ENCODE measurements at regions not wholly inside any gene's neighbourhood (a gene's known extent, or its start where the extent isn't known, plus 50 kb on each side); places are given as distances from the start of the nearest gene placed in this dataset.

GRCh38 chr5:4185127-4185526 is 589.5 kb downstream of the IRX1 start:
- no peaks in the 10 kb centered on the region for H3K36me3 ChIP-seq
- DNase-seq (ENCODE audit: low spot score in 2 of 2): no peak
- H3K27me3 ChIP-seq: no peaks in the 10 kb centered on the region
- intact Hi-C loops (cut with DNase I): no loop called here
- no peak overlapping the region for H3K4me3 ChIP-seq
- no peak for TF ChIP-seq CTCF (IDR thresholded peaks at IDR 0.05)
- peaks cover 0 to 10% of the 10 kb centered on the region in 2 donors for H3K9me3 ChIP-seq
- H3K4me1 ChIP-seq: no peaks in the 10 kb centered on the region
- no peak overlapping the region for H3K27ac ChIP-seq

- TF ChIP-seq CTCF (IDR thresholded peaks at IDR 0.05): no peak
- intact Hi-C loops (cut with DNase I): no loop called here
- H3K27ac ChIP-seq: no peak overlapping the region
Observed at GRCh38 chr5:4188704-4189103, 593.1 kb downstream of the IRX1 start.

GRCh38 chr5:4189317-4189716 is 593.7 kb downstream of the IRX1 start:
- intact Hi-C loops (cut with DNase I): no loop called here
- no peaks in the 10 kb centered on the region for H3K4me1 ChIP-seq
- H3K36me3 ChIP-seq: no peaks in the 10 kb centered on the region
- no peak overlapping the region for H3K4me3 ChIP-seq
- DNase-seq (ENCODE audit: low spot score in 2 of 2): no peak
- no peak for TF ChIP-seq CTCF (IDR thresholded peaks at IDR 0.05)
- peaks cover 0 to 5% of the 10 kb centered on the region in 2 donors for H3K9me3 ChIP-seq
- H3K27ac ChIP-seq: no peak overlapping the region
- no peaks in the 10 kb centered on the region for H3K27me3 ChIP-seq

More at GRCh38 chr5:4188704-4189103, 593.1 kb downstream of the IRX1 start:
- no peaks in the 10 kb centered on the region for H3K27me3 ChIP-seq
- peaks cover 0 to 10% of the 10 kb centered on the region in 2 donors for H3K9me3 ChIP-seq
- no peaks in the 10 kb centered on the region for H3K4me1 ChIP-seq
- no peaks in the 10 kb centered on the region for H3K36me3 ChIP-seq
- DNase-seq (ENCODE audit: low spot score in 2 of 2): no peak
- no peak overlapping the region for H3K4me3 ChIP-seq

GRCh38 chr5:4191041-4191440 is 595.4 kb downstream of the IRX1 start:
- Histone ChIP-seq H3K27ac (no peak overlapping the region), H3K27me3 (no peaks in the 10 kb centered on the region), H3K4me1 (no peaks in the 10 kb centered on the region), H3K9me3 (no peaks in the 10 kb centered on the region), H3K4me3 (no peak overlapping the region), H3K36me3 (no peaks in the 10 kb centered on the region)
- TF ChIP-seq CTCF (IDR thresholded peaks at IDR 0.05): no peak
- DNase-seq (ENCODE audit: low spot score in 2 of 2): no peak
- intact Hi-C loops (cut with DNase I): no loop called here

- intact Hi-C loops (cut with DNase I): no loop called here
- H3K4me1 ChIP-seq: no peaks in the 10 kb centered on the region
- no peak overlapping the region for H3K27ac ChIP-seq
- no peaks in the 10 kb centered on the region for H3K27me3 ChIP-seq
- H3K4me3 ChIP-seq: no peak overlapping the region
- H3K36me3 ChIP-seq: no peaks in the 10 kb centered on the region
- H3K9me3 ChIP-seq: no peaks in the 10 kb centered on the region
- TF ChIP-seq CTCF (IDR thresholded peaks at IDR 0.05): no peak
- DNase-seq (ENCODE audit: low spot score in 2 of 2): no peak
Observed at GRCh38 chr5:4191703-4192102, 596.1 kb downstream of the IRX1 start.

- no peak for TF ChIP-seq CTCF (IDR thresholded peaks at IDR 0.05)
- H3K27ac ChIP-seq: no peak overlapping the region
- H3K9me3 ChIP-seq: no peaks in the 10 kb centered on the region
- no peaks in the 10 kb centered on the region for H3K27me3 ChIP-seq
- intact Hi-C loops (cut with DNase I): no loop called here
- no peak overlapping the region for H3K4me3 ChIP-seq
- H3K36me3 ChIP-seq: no peaks in the 10 kb centered on the region
- no peak for DNase-seq (ENCODE audit: low spot score in 2 of 2)
- H3K4me1 ChIP-seq: no peaks in the 10 kb centered on the region
Observed at GRCh38 chr5:4192111-4192510, 596.5 kb downstream of the IRX1 start.
